ENCODE measurements at regions not wholly inside any gene's neighbourhood (a gene's known extent, or its start where the extent isn't known, plus 50 kb on each side); places are given as distances from the start of the nearest gene placed in this dataset.
A peak's percentile ranks its signal among the peaks of the same experiment; 100 is the strongest.

- TF ChIP-seq CTCF (IDR thresholded peaks at IDR 0.05) (peak in 10 of 12 donors; percentile 15 to 62 (median 44)), POLR2A (IDR thresholded peaks at IDR 0.05) (no peak)
These were observed 1435.2 kb upstream of the CADM2 start for GRCh38 chr3:83523470-83524073.
